Suppressor macrophage treated with lipopolysaccharide for 4 hours (primary cell): ENCODE measurements at regions not wholly inside any gene's neighbourhood (a gene's known extent, or its start where the extent isn't known, plus 50 kb on each side); places are given as distances from the start of the nearest gene placed in this dataset.

Experiments used
- DNase-seq: peaks from one replicate; pipeline ENCODE4 v3.0.0-alpha.2; 2020

DNA sequence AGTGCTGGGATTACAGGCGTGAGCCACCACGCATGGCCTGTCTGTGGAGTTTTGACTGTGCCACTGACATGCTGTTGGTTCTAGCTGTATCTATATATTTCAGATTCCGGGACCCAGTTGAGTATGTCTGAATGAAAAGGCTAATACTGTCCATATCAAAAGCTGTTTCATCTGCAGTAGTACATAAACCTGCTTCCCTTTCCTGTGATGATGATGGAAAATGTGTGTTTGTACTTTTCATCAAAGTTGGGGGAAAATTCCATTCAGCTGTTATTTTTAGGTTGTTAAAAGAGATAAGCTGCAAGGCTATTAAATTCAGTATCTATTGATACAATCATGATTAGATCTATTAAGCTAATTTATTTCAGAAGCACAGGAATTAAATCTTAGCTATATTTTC, 237.6 kb upstream of the ADAMTSL1 start:
- no peak for DNase-seq

- no peak for DNase-seq
Observed at GRCh38 chr9:18237776-18238175, 236.2 kb upstream of the ADAMTSL1 start.

GRCh38 chr9:18238254-18238653, 235.7 kb upstream of the ADAMTSL1 start:
- DNase-seq, result peak; percentile 2

- no peak for DNase-seq
Observed at GRCh38 chr9:18238752-18239447, 235.1 kb upstream of the ADAMTSL1 start.

GRCh38 chr9:18240213-18240612, 233.7 kb upstream of the ADAMTSL1 start:
- no peak for DNase-seq

GRCh38 chr9:18245911-18246310, 228.0 kb upstream of the ADAMTSL1 start:
- no peak for DNase-seq

GRCh38 chr9:18250053-18250452, 223.9 kb upstream of the ADAMTSL1 start:
- DNase-seq, result no peak

- no peak for DNase-seq
Observed at GRCh38 chr9:18253950-18254349, 220.0 kb upstream of the ADAMTSL1 start.

GRCh38 chr9:18255158-18255629, 218.8 kb upstream of the ADAMTSL1 start:
- peak; percentile 82 for DNase-seq

DNA sequence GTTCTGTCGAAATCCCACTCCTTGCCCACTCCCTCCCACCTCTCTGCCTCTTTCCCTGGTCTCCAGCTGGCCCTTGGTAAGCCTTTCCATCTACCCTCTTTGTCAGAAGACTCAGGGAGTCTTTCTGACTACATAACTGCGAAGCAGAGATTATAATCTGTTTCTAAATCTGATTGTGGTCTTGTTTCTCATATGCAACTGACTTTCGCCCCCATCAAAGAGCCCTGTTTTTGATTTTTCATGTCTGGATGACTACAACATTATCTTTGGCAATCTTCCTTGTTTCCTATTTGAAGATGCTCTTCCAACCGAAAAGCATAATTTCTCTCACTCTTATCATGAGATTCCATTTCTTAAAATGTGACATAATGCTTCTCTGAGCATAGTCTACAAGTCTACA, 218.2 kb upstream of the ADAMTSL1 start:
- DNase-seq, result no peak

- DNase-seq, result no peak
Observed at GRCh38 chr9:18256568-18256967, 217.4 kb upstream of the ADAMTSL1 start.

DNA sequence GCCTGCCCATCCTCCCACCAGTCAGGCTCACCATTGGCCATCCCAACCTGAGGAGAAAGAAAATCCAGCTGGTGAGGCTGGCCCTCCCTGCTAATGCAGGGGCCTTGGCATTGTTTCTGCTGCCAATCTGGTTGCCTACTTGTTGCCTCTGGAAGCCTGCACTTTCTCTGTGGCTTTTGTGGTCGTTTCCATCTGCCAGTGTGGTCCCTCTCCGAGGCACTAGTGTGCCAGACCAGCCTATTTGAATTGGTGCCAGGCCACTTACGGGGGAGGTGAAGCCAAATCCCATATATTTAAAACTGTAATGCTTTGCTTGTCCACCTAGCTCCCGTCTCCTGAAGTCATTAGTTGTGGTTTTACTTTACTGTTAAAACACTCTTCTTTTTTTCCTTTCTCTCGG, 213.4 kb upstream of the ADAMTSL1 start:
- no peak for DNase-seq

- no peak for DNase-seq
Observed at GRCh38 chr9:18261181-18261580, 212.8 kb upstream of the ADAMTSL1 start.

DNA sequence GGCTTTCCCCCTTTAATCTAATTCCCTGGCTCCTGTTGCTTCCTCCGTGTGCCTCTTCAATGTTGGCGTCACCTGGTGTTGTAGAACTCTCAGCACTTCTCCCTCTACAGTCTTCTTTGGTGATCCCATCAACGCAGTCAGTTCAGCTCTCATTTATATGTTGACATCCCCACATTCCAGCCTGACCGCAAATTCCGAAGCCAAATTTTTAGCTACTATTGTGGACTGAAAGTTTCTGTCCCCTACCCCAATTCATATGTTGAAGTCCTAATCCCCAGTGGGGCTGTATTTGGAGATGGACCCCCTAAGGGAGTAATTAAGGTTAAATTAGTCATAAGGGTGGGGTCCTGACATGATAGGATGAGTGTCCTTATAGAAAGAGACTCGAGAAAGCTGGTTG, 210.6 kb upstream of the ADAMTSL1 start:
- DNase-seq, result no peak

DNA sequence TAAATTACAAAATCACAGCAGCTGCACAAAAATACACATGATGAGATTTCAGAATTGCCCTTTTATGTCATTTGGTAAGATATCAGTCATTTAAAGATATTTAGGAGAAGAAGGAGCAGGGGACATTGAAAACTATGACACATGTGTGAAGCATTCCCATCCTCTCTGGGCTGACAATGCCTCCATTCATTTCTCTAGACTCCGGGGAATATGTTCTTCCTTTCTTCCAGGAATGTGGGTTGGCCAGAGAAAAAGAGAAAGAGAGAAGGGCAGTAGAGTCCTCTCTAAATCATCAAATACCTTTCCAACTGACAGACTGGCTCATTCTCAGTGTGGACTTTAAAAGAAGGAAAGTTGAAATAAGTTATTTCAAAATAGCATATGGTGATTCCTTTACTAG, 205.6 kb upstream of the ADAMTSL1 start:
- DNase-seq, result no peak

DNA sequence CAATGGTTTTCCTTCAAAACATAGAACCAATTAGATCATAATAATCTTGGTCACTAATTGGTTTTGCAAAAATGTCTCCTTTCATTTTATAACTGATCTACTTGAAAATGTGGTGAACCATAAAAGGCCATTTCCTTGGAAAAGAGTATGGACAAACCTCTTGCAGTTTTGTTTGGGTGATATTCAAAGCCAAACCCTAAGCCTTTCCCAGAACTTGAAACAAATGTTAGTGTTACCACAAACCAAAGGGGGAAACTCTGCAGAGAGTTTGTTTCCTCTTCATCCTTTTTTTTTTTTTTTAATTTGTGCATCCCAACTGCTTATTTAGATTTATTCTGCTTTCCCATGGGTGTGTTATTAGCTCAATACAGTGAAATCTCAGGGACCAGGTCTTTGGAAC, 204.4 kb upstream of the ADAMTSL1 start:
- no peak for DNase-seq

GRCh38 chr9:18274693-18275092, 199.3 kb upstream of the ADAMTSL1 start:
- no peak for DNase-seq

DNA sequence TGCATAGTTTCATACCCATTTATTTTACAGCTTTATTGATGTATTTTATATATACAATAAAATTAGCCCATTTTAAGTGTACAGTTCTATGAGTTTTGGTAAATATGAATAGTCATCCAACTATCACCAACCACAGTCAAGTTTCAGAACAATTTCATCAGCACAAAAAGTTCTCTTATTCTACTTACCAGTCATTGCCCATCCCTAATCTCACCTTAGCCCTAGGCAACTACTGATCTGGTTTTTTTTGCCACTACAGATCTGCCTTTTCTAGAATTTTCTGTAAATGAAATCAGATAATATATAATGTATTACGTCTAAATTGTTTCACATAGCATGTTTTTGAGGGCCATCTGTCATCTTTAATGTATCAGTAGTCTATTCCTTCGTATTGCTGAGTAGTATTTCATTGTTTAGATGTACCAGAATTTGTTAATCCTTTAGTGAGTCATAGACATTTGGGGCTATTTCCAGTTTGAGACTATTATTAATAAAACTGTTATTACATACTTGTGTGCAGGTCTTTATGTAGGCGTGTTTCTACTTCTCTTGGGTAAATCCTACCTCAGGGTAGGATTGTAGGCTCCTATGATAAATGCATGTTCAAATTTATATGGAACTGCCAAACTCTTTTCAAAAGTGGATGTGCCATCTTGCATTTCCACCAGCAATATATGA, 198.5 kb upstream of the ADAMTSL1 start:
- DNase-seq, result no peak

- no peak for DNase-seq
Observed at GRCh38 chr9:18281291-18281690, 192.7 kb upstream of the ADAMTSL1 start.

- DNase-seq, result no peak
Observed at GRCh38 chr9:18294229-18294628, 179.7 kb upstream of the ADAMTSL1 start.

- DNase-seq, result no peak
Observed at GRCh38 chr9:18296702-18297055, 177.3 kb upstream of the ADAMTSL1 start.

DNA sequence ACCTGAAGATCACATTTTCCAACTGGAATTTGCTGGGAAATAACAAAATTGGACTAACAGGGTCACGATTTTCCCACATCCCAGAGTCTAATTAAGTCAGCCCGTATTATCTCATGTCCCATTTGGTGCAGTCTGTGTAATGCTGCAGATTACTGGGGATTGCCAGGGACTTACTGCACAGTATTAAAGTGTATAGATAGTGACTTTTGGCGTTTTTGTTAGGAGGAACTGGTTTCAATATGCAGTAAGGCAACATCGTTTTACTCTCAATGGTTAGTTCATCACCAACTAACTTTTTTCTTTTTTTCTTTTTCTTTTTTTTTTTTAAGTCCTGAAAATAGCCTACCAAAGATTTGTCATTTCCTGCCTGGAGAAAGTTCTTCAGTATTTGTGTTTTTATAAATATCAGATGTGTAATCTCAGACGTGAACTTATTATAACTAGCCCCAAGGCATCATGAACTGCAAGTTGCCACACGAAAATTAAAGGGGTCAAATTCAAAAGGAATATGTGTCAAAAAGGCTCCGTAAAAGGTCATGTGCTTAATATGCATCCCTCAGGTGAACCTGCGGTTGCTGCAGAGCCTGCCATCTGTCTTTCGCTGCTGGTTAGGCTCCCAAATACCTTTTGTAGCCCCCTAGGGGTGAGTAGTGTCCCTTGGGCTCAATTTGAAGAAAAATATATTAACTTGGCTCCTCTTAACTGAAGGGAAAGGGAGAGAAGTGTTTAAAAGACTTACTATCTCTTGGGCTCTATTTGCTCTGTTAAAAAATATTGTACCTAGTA, 176.7 kb upstream of the ADAMTSL1 start:
- no peak for DNase-seq

- DNase-seq, result no peak
Observed at GRCh38 chr9:18299449-18299848, 174.5 kb upstream of the ADAMTSL1 start.
